NB4 (cell line): ENCODE measurements at regions not wholly inside any gene's neighbourhood (a gene's known extent, or its start where the extent isn't known, plus 50 kb on each side); places are given as distances from the start of the nearest gene placed in this dataset.

ENCODE experiments used
- POLR2A ChIP-seq: IDR thresholded peaks from 2 replicates; pipeline ENCODE4 v1.6.1; 2011; ENCODE audit warnings: mild to moderate bottlenecking; ENCODE audit not compliant: insufficient read length; ENCODE audit errors: extremely low read depth
- TF ChIP-seq, protein P1 (sequence below): IDR thresholded peaks from one replicate; pipeline ENCODE4 v1.5.1; 2012; ENCODE audit warnings: low read depth, low read length

DNA sequence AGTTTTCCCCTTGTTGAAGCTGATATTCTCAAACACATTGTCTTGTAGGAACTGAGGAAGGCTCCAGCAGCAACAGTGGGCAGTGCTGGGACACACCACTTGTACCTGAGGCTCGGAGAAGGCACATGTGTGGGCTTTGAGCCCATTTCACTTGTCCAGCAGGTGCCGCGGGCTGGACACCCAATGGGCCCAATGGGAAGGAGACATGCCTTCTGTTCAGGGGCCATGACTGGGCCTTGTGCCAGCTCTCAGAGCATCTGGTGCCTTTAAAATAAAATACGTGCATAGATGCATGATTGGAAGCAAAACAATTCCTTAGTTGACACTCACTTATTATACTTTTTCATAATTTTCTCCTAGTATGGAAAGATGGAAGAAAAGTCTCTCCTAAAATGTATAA, 334.2 kb downstream of the KLF13 start:
- TF ChIP-seq, protein P1, sequence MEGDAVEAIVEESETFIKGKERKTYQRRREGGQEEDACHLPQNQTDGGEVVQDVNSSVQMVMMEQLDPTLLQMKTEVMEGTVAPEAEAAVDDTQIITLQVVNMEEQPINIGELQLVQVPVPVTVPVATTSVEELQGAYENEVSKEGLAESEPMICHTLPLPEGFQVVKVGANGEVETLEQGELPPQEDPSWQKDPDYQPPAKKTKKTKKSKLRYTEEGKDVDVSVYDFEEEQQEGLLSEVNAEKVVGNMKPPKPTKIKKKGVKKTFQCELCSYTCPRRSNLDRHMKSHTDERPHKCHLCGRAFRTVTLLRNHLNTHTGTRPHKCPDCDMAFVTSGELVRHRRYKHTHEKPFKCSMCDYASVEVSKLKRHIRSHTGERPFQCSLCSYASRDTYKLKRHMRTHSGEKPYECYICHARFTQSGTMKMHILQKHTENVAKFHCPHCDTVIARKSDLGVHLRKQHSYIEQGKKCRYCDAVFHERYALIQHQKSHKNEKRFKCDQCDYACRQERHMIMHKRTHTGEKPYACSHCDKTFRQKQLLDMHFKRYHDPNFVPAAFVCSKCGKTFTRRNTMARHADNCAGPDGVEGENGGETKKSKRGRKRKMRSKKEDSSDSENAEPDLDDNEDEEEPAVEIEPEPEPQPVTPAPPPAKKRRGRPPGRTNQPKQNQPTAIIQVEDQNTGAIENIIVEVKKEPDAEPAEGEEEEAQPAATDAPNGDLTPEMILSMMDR, result no peak
- TF ChIP-seq POLR2A, result no peak
